H9 (cell line): ENCODE measurements at regions not wholly inside any gene's neighbourhood (a gene's known extent, or its start where the extent isn't known, plus 50 kb on each side); places are given as distances from the start of the nearest gene placed in this dataset.

ENCODE experiments used
- DNase-seq: peaks from one replicate; pipeline ENCODE4 v3.0.0-alpha.2; 2017
- H2AFZ ChIP-seq: one replicate; pipeline ENCODE4 v1.6.1; 2013; ENCODE audit warnings: mild to moderate bottlenecking, low read length, control low read depth, moderate library complexity
- H2AK5ac ChIP-seq: 2 replicates; pipeline ENCODE4 v1.6.1; 2013; ENCODE audit warnings: low read length, control low read depth, mixed read lengths; ENCODE audit not compliant: insufficient read length
- H2BK120ac ChIP-seq: one replicate; pipeline ENCODE4 v1.6.1; 2013; ENCODE audit warnings: low read depth, mild to moderate bottlenecking, low read length, control low read depth, inconsistent platforms; ENCODE audit not compliant: poor library complexity, severe bottlenecking
- H2BK12ac ChIP-seq: 2 replicates; pipeline ENCODE4 v1.6.1; 2013; ENCODE audit warnings: low read length, control low read depth, mixed read lengths, low read depth; ENCODE audit not compliant: insufficient read length
- H2BK15ac ChIP-seq: 2 replicates; pipeline ENCODE4 v1.6.1; 2013; ENCODE audit warnings: low read depth, low read length, control low read depth
- H2BK20ac ChIP-seq: one replicate; pipeline ENCODE4 v1.6.1; 2013; ENCODE audit warnings: low read depth, mild to moderate bottlenecking, low read length, control low read depth, inconsistent platforms; ENCODE audit not compliant: poor library complexity, severe bottlenecking
- H2BK5ac ChIP-seq: 2 replicates; pipeline ENCODE4 v1.6.1; 2013; ENCODE audit warnings: low read length, control low read depth, mixed read lengths; ENCODE audit not compliant: insufficient read length
- H3K14ac ChIP-seq: 2 replicates; pipeline ENCODE4 v1.6.1; 2013; ENCODE audit warnings: low read length, control low read depth; ENCODE audit not compliant: insufficient read depth
- H3K18ac ChIP-seq: 2 replicates; pipeline ENCODE4 v1.6.1; 2013; ENCODE audit warnings: low read depth, mild to moderate bottlenecking, mixed read lengths, low read length, control low read depth; ENCODE audit not compliant: insufficient read length
- H3K23ac ChIP-seq: 2 replicates; pipeline ENCODE4 v1.6.1; 2013; ENCODE audit warnings: low read length, control low read depth, mixed read lengths, low read depth; ENCODE audit not compliant: insufficient read length
- H3K23me2 ChIP-seq: 2 replicates; pipeline ENCODE4 v1.6.1; 2013; ENCODE audit warnings: low read depth, mild to moderate bottlenecking, mixed read lengths, low read length, control low read depth; ENCODE audit not compliant: insufficient read length, poor library complexity, severe bottlenecking
- H3K27ac ChIP-seq: 2 replicates; pipeline ENCODE4 v1.5.1; 2013; ENCODE audit warnings: low read length, control low read depth, mixed read lengths, low read depth; ENCODE audit not compliant: insufficient read length
- H3K27me3 ChIP-seq: 2 replicates; pipeline ENCODE4 v1.6.1; 2013; ENCODE audit warnings: low read length, control low read depth, inconsistent platforms; ENCODE audit not compliant: insufficient read depth
- H3K4ac ChIP-seq: 2 replicates; pipeline ENCODE4 v1.6.1; 2013; ENCODE audit warnings: low read depth, mild to moderate bottlenecking, control low read depth, inconsistent platforms, low read length, moderate library complexity
- H3K4me1 ChIP-seq: 2 replicates; pipeline ENCODE4 v1.6.1; 2013; ENCODE audit warnings: low read length, control low read depth, inconsistent platforms; ENCODE audit not compliant: insufficient read depth
- H3K4me2 ChIP-seq: 2 replicates; pipeline ENCODE4 v1.6.1; 2013; ENCODE audit warnings: low read length, control low read depth, mixed read lengths; ENCODE audit not compliant: insufficient read length, insufficient read depth
- H3K56ac ChIP-seq: 2 replicates; pipeline ENCODE4 v1.6.1; 2013; ENCODE audit warnings: low read depth, mild to moderate bottlenecking, mixed read lengths, low read length, control low read depth; ENCODE audit not compliant: insufficient read length
- H3K79me1 ChIP-seq: 2 replicates; pipeline ENCODE4 v1.6.1; 2013; ENCODE audit warnings: low read depth, mild to moderate bottlenecking, moderate library complexity, low read length, control low read depth, inconsistent platforms; ENCODE audit not compliant: insufficient read depth, poor library complexity, severe bottlenecking
- H3K79me2 ChIP-seq: 2 replicates; pipeline ENCODE4 v1.6.1; 2013; ENCODE audit warnings: low read length, control low read depth, inconsistent platforms; ENCODE audit not compliant: insufficient read depth
- H3K9ac ChIP-seq: 2 replicates; pipeline ENCODE4 v1.6.1; 2013; ENCODE audit warnings: low read length, control low read depth, mixed read lengths; ENCODE audit not compliant: insufficient read length; ENCODE audit errors: extremely low read depth
- H3K9me3 ChIP-seq: one replicate; pipeline ENCODE4 v1.6.1; 2013; ENCODE audit warnings: low read depth, low read length, inconsistent platforms; ENCODE audit not compliant: control insufficient read depth
- H3T11ph ChIP-seq: one replicate; pipeline ENCODE4 v1.6.1; 2013; ENCODE audit warnings: mild to moderate bottlenecking, low read length, control low read depth, inconsistent platforms
- H4K20me1 ChIP-seq: one replicate; pipeline ENCODE4 v1.6.1; 2013; ENCODE audit not compliant: control insufficient read depth, insufficient read length, insufficient read depth
- H4K5ac ChIP-seq: 2 replicates; pipeline ENCODE4 v1.6.1; 2013; ENCODE audit warnings: low read depth, mild to moderate bottlenecking, mixed read lengths, low read length, control low read depth; ENCODE audit not compliant: insufficient read length
- H4K8ac ChIP-seq: replicated peaks from 2 replicates; pipeline ENCODE4 v1.6.1; 2013; ENCODE audit warnings: low read length, control low read depth, mixed read lengths, low read depth; ENCODE audit not compliant: insufficient read length
- H4K91ac ChIP-seq: 2 replicates; pipeline ENCODE4 v1.6.1; 2013; ENCODE audit warnings: low read depth, mild to moderate bottlenecking, moderate library complexity, mixed read lengths, low read length, control low read depth; ENCODE audit not compliant: insufficient read length
- H3K27ac Mint-ChIP-seq, 3 experiments: 2 replicates in 2 of 3; 3 replicates in 1 of 3; pipeline ENCODE4 v1.8.0; 2020 to 2021; ENCODE audit warnings: mixed read lengths in 3 of 3, mild to moderate bottlenecking in 1 of 3, moderate library complexity in 1 of 3
- H3K27me3 Mint-ChIP-seq: 2 replicates; pipeline ENCODE4 v1.8.0; 2021; ENCODE audit warnings: low read depth, mild to moderate bottlenecking, moderate library complexity, mixed read lengths
- H3K36me3 Mint-ChIP-seq, 3 experiments: 2 replicates in 2 of 3; 3 replicates in 1 of 3; pipeline ENCODE4 v1.8.0; 2020 to 2021; ENCODE audit warnings: low read depth in 3 of 3, mixed read lengths in 3 of 3; ENCODE audit not compliant: insufficient read depth in 1 of 3
- H3K4me1 Mint-ChIP-seq, 2 experiments: 2 replicates each; pipeline ENCODE4 v1.8.0; 2020; ENCODE audit warnings: mixed read lengths in 2 of 2
- H3K4me3 Mint-ChIP-seq, 2 experiments: 2 replicates in 1 of 2; 3 replicates in 1 of 2; pipeline ENCODE4 v1.8.0; 2020 to 2021; ENCODE audit warnings: mild to moderate bottlenecking in 2 of 2, mixed read lengths in 2 of 2, moderate library complexity in 1 of 2
- H3K9me3 Mint-ChIP-seq, 2 experiments: 2 replicates in 1 of 2; 3 replicates in 1 of 2; pipeline ENCODE4 v1.8.0; 2020; ENCODE audit warnings: mild to moderate bottlenecking in 2 of 2, mixed read lengths in 2 of 2, moderate library complexity in 1 of 2
- WGBS: extraction: QIAGEN DNeasy Blood & Tissue Kit; methylation state at CpG from one replicate; pipeline ENCODE4 v1.1.7; 2013; ENCODE audit warnings: missing lambda C conversion rate, low lambda C conversion rate, mixed read lengths; ENCODE audit not compliant: insufficient read length; ENCODE audit errors: extremely low coverage; 5-methylcytosine and 5-hydroxymethylcytosine counted together
- TF ChIP-seq, protein P1 (sequence below): fragments of 200-600 bp; sonication (generic); conservative IDR thresholded peaks from 3 replicates; pipeline ENCODE4 v1.8.0; 2021; ENCODE audit warnings: antibody characterized with exemption, mild to moderate bottlenecking

DNA sequence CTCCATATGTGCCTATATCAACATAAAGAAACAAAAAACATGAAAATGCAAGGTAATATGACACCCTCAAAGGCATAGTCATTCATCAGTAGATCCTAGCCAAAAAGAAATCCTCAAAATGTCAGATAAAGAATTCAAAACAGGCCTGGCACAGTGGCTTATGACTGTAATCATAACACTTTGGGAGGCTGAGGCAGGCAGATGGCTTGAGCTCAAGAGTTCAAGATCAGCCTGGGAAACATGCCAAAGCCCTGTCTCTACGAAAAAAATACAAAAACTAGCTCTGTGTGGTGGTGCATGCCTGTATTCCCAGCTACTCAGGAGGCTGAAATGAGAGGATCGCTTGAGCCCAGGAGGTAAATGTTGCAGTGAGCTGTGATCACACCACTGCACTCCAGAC lies 284.6 kb upstream of the KLHL29 start:
- no peak for DNase-seq
- Histone ChIP-seq H3K27me3 (no peaks in the 10 kb centered on the region; the same call in 1 of the 2 replicates), H3K27ac (no peak overlapping the region), H3T11ph (no peak overlapping the region), H3K56ac (no peak overlapping the region), H2BK5ac (no peak overlapping the region), H3K79me2 (no peaks in the 10 kb centered on the region), H3K18ac (no peak overlapping the region), H4K91ac (no peak overlapping the region), H2BK20ac (no peak overlapping the region), H3K9ac (no peak overlapping the region), H4K5ac (no peak overlapping the region), H3K23ac (no peak overlapping the region), H3K14ac (no peak overlapping the region), H3K4me1 (no peaks in the 10 kb centered on the region), H3K79me1 (no peaks in the 10 kb centered on the region), H2BK120ac (no peak overlapping the region), H2BK12ac (no peak overlapping the region), H3K4me2 (no peak overlapping the region), H3K4ac (no peak overlapping the region), H4K20me1 (no peaks in the 10 kb centered on the region), H4K8ac (no peak overlapping the region), H3K9me3 (no peaks in the 10 kb centered on the region), H3K23me2 (no peaks in the 10 kb centered on the region), H2BK15ac (no peak overlapping the region), H2AK5ac (no peak overlapping the region), H2AFZ (no peak overlapping the region)
- no peaks in the 10 kb centered on the region for H3K4me1 Mint-ChIP-seq
- H3K27ac Mint-ChIP-seq, result no peak overlapping the region; a peak in 1 of 7 replicates
- no peak overlapping the region for H3K4me3 Mint-ChIP-seq
- no CpG with 5 or more reads among the region's 2 CpGs for WGBS
- H3K27me3 Mint-ChIP-seq, result no peaks in the 10 kb centered on the region; the same call in 1 of the 2 replicates
- TF ChIP-seq, protein P1, sequence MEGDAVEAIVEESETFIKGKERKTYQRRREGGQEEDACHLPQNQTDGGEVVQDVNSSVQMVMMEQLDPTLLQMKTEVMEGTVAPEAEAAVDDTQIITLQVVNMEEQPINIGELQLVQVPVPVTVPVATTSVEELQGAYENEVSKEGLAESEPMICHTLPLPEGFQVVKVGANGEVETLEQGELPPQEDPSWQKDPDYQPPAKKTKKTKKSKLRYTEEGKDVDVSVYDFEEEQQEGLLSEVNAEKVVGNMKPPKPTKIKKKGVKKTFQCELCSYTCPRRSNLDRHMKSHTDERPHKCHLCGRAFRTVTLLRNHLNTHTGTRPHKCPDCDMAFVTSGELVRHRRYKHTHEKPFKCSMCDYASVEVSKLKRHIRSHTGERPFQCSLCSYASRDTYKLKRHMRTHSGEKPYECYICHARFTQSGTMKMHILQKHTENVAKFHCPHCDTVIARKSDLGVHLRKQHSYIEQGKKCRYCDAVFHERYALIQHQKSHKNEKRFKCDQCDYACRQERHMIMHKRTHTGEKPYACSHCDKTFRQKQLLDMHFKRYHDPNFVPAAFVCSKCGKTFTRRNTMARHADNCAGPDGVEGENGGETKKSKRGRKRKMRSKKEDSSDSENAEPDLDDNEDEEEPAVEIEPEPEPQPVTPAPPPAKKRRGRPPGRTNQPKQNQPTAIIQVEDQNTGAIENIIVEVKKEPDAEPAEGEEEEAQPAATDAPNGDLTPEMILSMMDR, result no peak
- H3K36me3 Mint-ChIP-seq, result no peaks in the 10 kb centered on the region
- no peaks in the 10 kb centered on the region for H3K9me3 Mint-ChIP-seq
